OCI-LY3 (cell line): ENCODE measurements at regions not wholly inside any gene's neighbourhood (a gene's known extent, or its start where the extent isn't known, plus 50 kb on each side); places are given as distances from the start of the nearest gene placed in this dataset.

Experiments used
- H2AFZ ChIP-seq: fragments of 200-600, 300-600 bp; shearing (Covaris generic); 2 replicates; pipeline ENCODE4 v1.6.0; 2014; ENCODE audit warnings: antibody characterized with exemption, low read depth, low read length
- H3K27ac ChIP-seq: fragments of 200-600, 300-600 bp; sonication (generic); 2 replicates; pipeline ENCODE4 v1.5.1; 2014; ENCODE audit warnings: mild to moderate bottlenecking, low read length, moderate library complexity, mixed read lengths
- H3K27me3 ChIP-seq: fragments of 200-600, 300-600 bp; sonication (generic); 2 replicates; pipeline ENCODE4 v1.6.1; 2014; ENCODE audit warnings: low read depth, low read length, mixed read lengths
- H3K36me3 ChIP-seq: fragments of 200-600, 300-600 bp; sonication (generic); replicated peaks from 2 replicates; pipeline ENCODE3; 2014; ENCODE audit warnings: low read depth, low read length, mixed read lengths
- H3K4me1 ChIP-seq: fragments of 300-600, 200-600 bp; sonication (generic); 2 replicates; pipeline ENCODE4 v1.6.1; 2014; ENCODE audit warnings: low read length, mixed read lengths
- H3K4me2 ChIP-seq: fragments of 200-600, 300-600 bp; sonication (generic); 2 replicates; pipeline ENCODE4 v1.6.1; 2014; ENCODE audit warnings: low read length, mixed read lengths
- H3K4me3 ChIP-seq: fragments of 300-600, 200-600 bp; sonication (generic); 2 replicates; pipeline ENCODE4 v1.5.1; 2014; ENCODE audit warnings: antibody characterized with exemption, mild to moderate bottlenecking, low read length, moderate library complexity
- H3K79me2 ChIP-seq: fragments of 300-600, 200-600 bp; shearing (Covaris generic); 2 replicates; pipeline ENCODE4 v1.6.1; 2014; ENCODE audit warnings: mild to moderate bottlenecking, low read length, mixed read lengths
- H3K9ac ChIP-seq: fragments of 300-600, 200-600 bp; shearing (Covaris generic); 2 replicates; pipeline ENCODE4 v1.6.0; 2014; ENCODE audit warnings: mild to moderate bottlenecking, low read length, moderate library complexity
- H3K9me3 ChIP-seq: fragments of 200-600, 300-600 bp; shearing (Covaris generic); 2 replicates; pipeline ENCODE4 v1.6.1; 2014; ENCODE audit warnings: low read length, mixed read lengths; ENCODE audit not compliant: insufficient read depth
- H4K20me1 ChIP-seq: fragments of 200-600, 300-600 bp; sonication (generic); 2 replicates; pipeline ENCODE4 v1.6.1; 2016; ENCODE audit warnings: low read length, mixed read lengths; ENCODE audit not compliant: insufficient read depth
- CTCF ChIP-seq: fragments of 200-600, 300-600 bp; sonication (generic); IDR thresholded peaks from 2 replicates; pipeline ENCODE4 v1.5.1; 2014; ENCODE audit warnings: antibody characterized with exemption, low read length, low read depth
- EZH2phosphoT487 ChIP-seq: fragments of 200-600 bp; shearing (Covaris generic); IDR thresholded peaks from 2 replicates; pipeline ENCODE4 v1.6.1; 2018; ENCODE audit warnings: antibody characterized with exemption, mixed run types, low read depth

DNA sequence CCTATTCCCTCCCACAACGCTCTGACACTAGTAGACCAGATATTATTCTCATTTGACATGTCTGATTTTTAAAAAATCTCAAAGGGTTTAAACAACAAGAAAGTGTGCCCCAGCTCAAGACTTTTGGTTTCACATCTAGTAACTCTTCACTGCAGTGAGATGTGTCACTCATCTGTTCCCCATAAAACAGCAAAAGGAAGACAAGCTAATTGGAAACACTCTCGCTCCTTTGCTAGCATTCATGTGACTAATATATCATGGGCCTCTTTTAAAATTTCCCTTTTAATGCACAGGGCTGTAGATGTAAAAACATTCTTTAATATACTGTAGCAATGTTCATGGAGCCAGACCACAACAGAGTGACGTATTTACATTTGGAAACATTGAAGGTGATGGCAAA lies 372.6 kb downstream of the ZNF608 start:
- H3K4me2 ChIP-seq = no peak overlapping the region
- no peaks in the 10 kb centered on the region for H3K79me2 ChIP-seq
- H3K4me3 ChIP-seq = no peak overlapping the region
- H3K4me1 ChIP-seq = no peaks in the 10 kb centered on the region
- no peak overlapping the region for H3K27ac ChIP-seq
- H3K27me3 ChIP-seq = no peaks in the 10 kb centered on the region
- H3K9me3 ChIP-seq = no peaks in the 10 kb centered on the region
- no peaks in the 10 kb centered on the region for H4K20me1 ChIP-seq
- no peak overlapping the region for H2AFZ ChIP-seq
- no peak overlapping the region for H3K9ac ChIP-seq
- TF ChIP-seq EZH2phosphoT487 (no peak), CTCF (no peak)
- H3K36me3 ChIP-seq = no peaks in the 10 kb centered on the region

DNA sequence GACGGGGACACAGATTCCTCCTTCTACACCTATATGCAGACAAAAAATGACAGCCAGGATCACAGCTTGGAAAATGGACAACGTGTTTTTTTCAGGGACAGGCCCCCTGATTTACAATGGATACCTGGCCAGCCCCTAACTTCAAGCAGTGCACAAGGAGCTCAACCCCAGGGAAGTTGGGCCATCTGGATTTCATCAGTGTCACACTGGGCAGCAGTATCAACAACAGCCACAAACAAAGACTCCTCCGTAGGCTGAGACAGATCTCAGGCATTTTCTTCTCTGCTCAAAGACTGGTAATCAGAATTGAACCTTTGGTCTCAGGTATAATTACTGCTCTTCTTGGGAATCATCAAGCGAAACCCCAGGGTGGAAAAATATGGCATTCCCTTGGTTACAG lies 374.0 kb downstream of the ZNF608 start:
- Histone ChIP-seq H4K20me1 (no peaks in the 10 kb centered on the region), H3K27ac (no peak overlapping the region), H3K4me3 (no peak overlapping the region), H3K4me2 (no peak overlapping the region), H3K9me3 (no peaks in the 10 kb centered on the region), H3K4me1 (no peaks in the 10 kb centered on the region), H3K9ac (no peak overlapping the region), H3K27me3 (no peaks in the 10 kb centered on the region), H3K36me3 (no peaks in the 10 kb centered on the region), H2AFZ (no peak overlapping the region), H3K79me2 (no peaks in the 10 kb centered on the region)
- TF ChIP-seq EZH2phosphoT487 (no peak), CTCF (no peak)

- no peak overlapping the region for H3K27ac ChIP-seq
- H2AFZ ChIP-seq = no peak overlapping the region
- no peak overlapping the region for H3K4me2 ChIP-seq
- H3K9ac ChIP-seq = no peak overlapping the region
- TF ChIP-seq EZH2phosphoT487 (no peak), CTCF (no peak)
- H3K9me3 ChIP-seq = no peaks in the 10 kb centered on the region
- no peak overlapping the region for H3K4me3 ChIP-seq
- H3K36me3 ChIP-seq = no peaks in the 10 kb centered on the region
- H4K20me1 ChIP-seq = no peaks in the 10 kb centered on the region
- H3K79me2 ChIP-seq = no peaks in the 10 kb centered on the region
- no peaks in the 10 kb centered on the region for H3K27me3 ChIP-seq
- no peaks in the 10 kb centered on the region for H3K4me1 ChIP-seq
Measured at GRCh38 chr5:124371111-124371706, 375.2 kb downstream of the ZNF608 start.

GRCh38 chr5:124370601-124371000 lies 375.8 kb downstream of the ZNF608 start:
- Histone ChIP-seq H3K36me3 (no peaks in the 10 kb centered on the region), H3K79me2 (no peaks in the 10 kb centered on the region), H3K4me2 (no peak overlapping the region), H3K9ac (no peak overlapping the region), H3K27me3 (no peaks in the 10 kb centered on the region), H4K20me1 (no peaks in the 10 kb centered on the region), H3K4me3 (no peak overlapping the region), H2AFZ (no peak overlapping the region), H3K4me1 (no peaks in the 10 kb centered on the region), H3K9me3 (no peaks in the 10 kb centered on the region), H3K27ac (no peak overlapping the region)
- TF ChIP-seq CTCF (no peak), EZH2phosphoT487 (no peak)
